ENCODE measurements at regions not wholly inside any gene's neighbourhood (a gene's known extent, or its start where the extent isn't known, plus 50 kb on each side); places are given as distances from the start of the nearest gene placed in this dataset.

GRCh38 chr2:194363295-194363694 is 1293.7 kb upstream of the SLC39A10 start:
- TF ChIP-seq CTCF (IDR thresholded peaks at IDR 0.05; ENCODE audit: low read depth, low read length) (no peak), EZH2phosphoT487 (IDR thresholded peaks at IDR 0.05; ENCODE audit: low read depth) (no peak)
